Pancreas (tissue), 10 donors: ENCODE measurements at regions not wholly inside any gene's neighbourhood (a gene's known extent, or its start where the extent isn't known, plus 50 kb on each side); places are given as distances from the start of the nearest gene placed in this dataset.

ENCODE experiments used
- ATAC-seq, 4 donors: fragments of 200-7000 bp; cut with Tn5 transposase; one replicate each; pipeline versions ENCODE4 v1.8.0 to v1.9.1; 2020; ENCODE audit warnings: mild to moderate bottlenecking in 4 of 4, moderate library complexity in 4 of 4
- DNase-seq, 6 donors: peaks; one replicate each; pipeline ENCODE4 v3.0.0-alpha.2; 2020
- FAIRE-seq: peaks from 2 replicates; lab custom pipeline; 2012; peaks lifted over from hg19 to GRCh38; lab: Jason Lieb, UNC
- H3K27ac ChIP-seq, 4 donors: fragments of 200-600 bp; sonication (generic); 1 replicate in 3 of 4; 2 replicates in 1 of 4; pipeline versions ENCODE4 v1.5.0 to v1.8.0; 2020
- H3K27me3 ChIP-seq, 4 donors: fragments of 200-600 bp; one replicate each; pipeline ENCODE4 v1.8.0; 2021
- H3K36me3 ChIP-seq, 3 donors: fragments of 200-600 bp; sonication (generic) in 1 of 3; one replicate each; pipeline versions ENCODE4 v1.5.0 to v1.8.0; 2020 to 2021
- H3K4me1 ChIP-seq, 3 donors: fragments of 200-600 bp; one replicate each; pipeline ENCODE4 v1.8.0; 2021
- H3K4me3 ChIP-seq, 4 donors: fragments of 200-600 bp; sonication (generic) in 2 of 4; one replicate each; pipeline versions ENCODE4 v1.5.0 to v1.8.0; 2020 to 2021
- H3K9me3 ChIP-seq, 4 donors: fragments of 200-600 bp; one replicate each; pipeline ENCODE4 v1.8.0; 2021
- WGBS, 2 donors: extraction: QIAGEN DNeasy Blood & Tissue Kit; methylation state at CpG; one replicate each; pipeline ENCODE4 v1.1.7; 2013; 5-methylcytosine and 5-hydroxymethylcytosine counted together
- intact Hi-C, 3 donors: fragments of 100-400 bp; cut with DNase I; formaldehyde crosslinking; loops; one replicate each; pipeline versions ENCODE4 v1.11.1 to v1.14.2; 2022
- TF ChIP-seq, protein P1 (sequence below), 4 donors: fragments of 200-600 bp; sonication (generic) in 3 of 4; IDR thresholded peaks; one replicate each; pipeline versions ENCODE4 v1.5.0 to v1.8.0; 2021; ENCODE audit warnings: antibody characterized with exemption in 4 of 4
- donor health status: healthy with polysubstance abuse.
- donor health status: DM: no; HTN: no; CAD: no; lungs with moderate emphysema.
- donor health status: DM: no; HTN: no; CAD: no.
- donor health status: control.
- donor health status: control.
- donor health status: Bipolar disorder and iron deficiency.
- donor health status: DM: yes; HTN: yes; CAD: no.
- donor health status: DM: no; HTN: no; CAD: no.
- donor health status: DM: no; HTN: no; CAD: no.
- donor health status: DM: yes; HTN: yes; CAD: no.

DNA sequence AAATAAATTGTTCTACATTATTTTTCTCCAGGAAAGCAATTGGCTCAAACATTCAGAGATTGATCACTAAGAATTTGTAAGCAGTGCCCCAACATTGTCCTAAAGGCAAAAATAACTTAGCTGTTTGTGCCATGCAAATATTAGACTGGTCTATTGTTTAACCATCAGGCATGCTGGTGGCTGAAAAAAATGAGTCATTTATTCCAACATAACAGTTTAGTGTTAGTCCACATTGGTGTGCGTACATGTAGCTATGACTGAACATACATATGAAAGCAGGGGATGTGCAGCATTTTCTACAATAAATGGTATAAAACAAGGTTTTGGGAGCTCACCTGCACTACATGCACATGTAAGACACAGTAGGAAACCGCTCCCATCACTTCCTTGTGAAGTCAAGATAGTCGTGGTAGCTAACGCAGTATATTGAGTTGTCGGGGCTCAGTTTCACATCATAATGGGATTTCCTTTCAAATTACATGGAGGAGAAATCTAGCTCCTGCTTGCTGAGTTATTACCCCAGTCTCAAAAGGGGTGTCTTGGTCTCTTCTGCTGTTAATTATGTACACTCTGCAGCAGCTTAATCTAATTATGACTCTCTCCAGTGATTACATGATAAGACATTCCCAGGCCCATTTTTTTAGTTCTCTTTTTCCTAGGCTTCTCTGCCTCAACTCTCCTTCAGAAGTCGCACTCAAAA lies 199.4 kb downstream of the LYPLAL1 start:
- no peak overlapping the region for H3K27ac ChIP-seq
- TF ChIP-seq, protein P1, sequence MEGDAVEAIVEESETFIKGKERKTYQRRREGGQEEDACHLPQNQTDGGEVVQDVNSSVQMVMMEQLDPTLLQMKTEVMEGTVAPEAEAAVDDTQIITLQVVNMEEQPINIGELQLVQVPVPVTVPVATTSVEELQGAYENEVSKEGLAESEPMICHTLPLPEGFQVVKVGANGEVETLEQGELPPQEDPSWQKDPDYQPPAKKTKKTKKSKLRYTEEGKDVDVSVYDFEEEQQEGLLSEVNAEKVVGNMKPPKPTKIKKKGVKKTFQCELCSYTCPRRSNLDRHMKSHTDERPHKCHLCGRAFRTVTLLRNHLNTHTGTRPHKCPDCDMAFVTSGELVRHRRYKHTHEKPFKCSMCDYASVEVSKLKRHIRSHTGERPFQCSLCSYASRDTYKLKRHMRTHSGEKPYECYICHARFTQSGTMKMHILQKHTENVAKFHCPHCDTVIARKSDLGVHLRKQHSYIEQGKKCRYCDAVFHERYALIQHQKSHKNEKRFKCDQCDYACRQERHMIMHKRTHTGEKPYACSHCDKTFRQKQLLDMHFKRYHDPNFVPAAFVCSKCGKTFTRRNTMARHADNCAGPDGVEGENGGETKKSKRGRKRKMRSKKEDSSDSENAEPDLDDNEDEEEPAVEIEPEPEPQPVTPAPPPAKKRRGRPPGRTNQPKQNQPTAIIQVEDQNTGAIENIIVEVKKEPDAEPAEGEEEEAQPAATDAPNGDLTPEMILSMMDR (IDR thresholded peaks at IDR 0.05): no peak

DNA sequence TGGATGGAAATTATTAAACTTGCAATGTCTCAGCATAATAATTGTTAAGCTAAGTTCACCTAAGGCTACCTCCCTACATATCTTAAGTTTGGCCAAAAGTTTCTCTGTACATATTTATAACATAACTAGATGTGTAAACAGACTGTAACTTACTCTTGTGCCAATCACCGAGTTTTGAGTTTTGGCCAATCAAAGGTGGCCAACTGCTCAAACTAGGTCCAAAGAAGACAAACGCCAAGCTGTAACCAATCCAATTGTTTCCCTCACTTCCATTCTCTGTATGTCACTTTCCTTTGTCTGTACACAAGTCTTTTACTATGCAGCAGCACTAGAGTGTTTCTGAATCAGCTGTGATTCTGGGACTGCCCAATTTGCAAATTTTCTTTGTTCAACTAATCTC lies 197.8 kb downstream of the LYPLAL1 start:
- Histone ChIP-seq H3K4me3 (no peak overlapping the region), H3K27ac (no peak overlapping the region), H3K36me3 (no peaks in the 10 kb centered on the region), H3K9me3 (no peaks in the 10 kb centered on the region), H3K4me1 (no peaks in the 10 kb centered on the region), H3K27me3 (no peaks in the 10 kb centered on the region)
- ATAC-seq (peak in 1 of 4 donors; percentile 29), FAIRE-seq (no peak), DNase-seq (no peak)
- WGBS, 2 donors: 40 to 47% methylated on average over 2 of the region's 2 CpGs
- intact Hi-C loops: no loop called here
- TF ChIP-seq, protein P1 (IDR thresholded peaks at IDR 0.05): no peak

More for the DNA sequence above, 199.4 kb downstream of the LYPLAL1 start:
- no peaks in the 10 kb centered on the region for H3K36me3 ChIP-seq
- intact Hi-C loops: no loop called here
- H3K27me3 ChIP-seq: no peaks in the 10 kb centered on the region
- H3K4me1 ChIP-seq: no peaks in the 10 kb centered on the region
- ATAC-seq (no peak), DNase-seq (no peak), FAIRE-seq (no peak)
- WGBS, 2 donors: 94 to 95% methylated on average over 6 of the region's 6 CpGs
- no peak overlapping the region for H3K4me3 ChIP-seq
- H3K9me3 ChIP-seq: no peaks in the 10 kb centered on the region

DNA sequence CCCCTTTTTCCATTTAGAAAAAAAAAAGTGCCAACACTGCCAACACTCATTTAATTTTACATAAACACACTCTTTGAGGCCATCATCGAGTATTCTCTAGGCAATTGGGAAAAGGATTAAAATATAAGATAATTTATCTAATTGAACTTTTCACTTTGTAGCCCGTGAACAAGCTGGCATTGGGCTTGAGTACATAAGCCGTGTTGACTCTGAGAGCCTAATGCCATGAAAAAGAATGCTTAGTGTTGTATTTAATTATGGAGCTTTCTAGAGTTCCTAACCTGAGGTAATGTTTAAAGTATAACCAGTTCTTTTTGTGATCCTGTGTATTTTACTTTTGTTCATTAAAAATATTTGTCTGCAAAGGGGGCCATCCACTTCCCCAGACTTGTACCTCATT lies 193.8 kb downstream of the LYPLAL1 start:
- 34 to 38% methylated on average over 3 of the region's 3 CpGs for WGBS, 2 donors

DNA sequence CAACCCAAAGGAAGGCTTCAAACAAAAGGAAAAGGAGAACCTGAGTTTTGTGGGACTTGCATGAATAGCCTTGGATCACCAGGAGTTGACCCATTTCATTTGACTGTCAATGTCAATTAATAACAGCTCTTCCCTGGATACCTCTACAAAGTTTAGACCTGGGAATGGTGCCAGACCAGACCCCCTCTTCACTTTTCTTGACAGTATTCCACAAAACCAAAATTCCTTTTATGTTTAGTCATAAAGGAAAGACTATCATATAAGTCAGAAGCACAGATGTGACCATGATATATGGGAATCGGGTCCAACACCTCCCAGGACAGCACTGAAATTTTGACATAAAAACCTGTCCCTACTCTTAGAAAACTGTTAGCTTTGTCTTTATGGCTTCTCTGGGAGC lies 191.8 kb downstream of the LYPLAL1 start:
- WGBS, 2 donors: 96 to 97% methylated on average over 1 of the region's 1 CpG
- FAIRE-seq (no peak), ATAC-seq (no peak), DNase-seq (no peak)
- TF ChIP-seq, protein P1 (IDR thresholded peaks at IDR 0.05): no peak
- Histone ChIP-seq H3K4me1 (no peaks in the 10 kb centered on the region), H3K4me3 (no peak overlapping the region), H3K9me3 (no peaks in the 10 kb centered on the region), H3K27ac (no peak overlapping the region), H3K36me3 (no peaks in the 10 kb centered on the region), H3K27me3 (no peaks in the 10 kb centered on the region)
- intact Hi-C loops: no loop called here

More for the DNA sequence above, 193.8 kb downstream of the LYPLAL1 start:
- intact Hi-C loops: no loop called here
- Histone ChIP-seq H3K4me1 (no peaks in the 10 kb centered on the region), H3K9me3 (no peaks in the 10 kb centered on the region), H3K36me3 (no peaks in the 10 kb centered on the region), H3K27ac (no peak overlapping the region), H3K27me3 (no peaks in the 10 kb centered on the region), H3K4me3 (no peak overlapping the region)
- DNase-seq: no peak
- ATAC-seq: peak in 2 of 4 donors; percentile 46 to 51
- FAIRE-seq: no peak
- TF ChIP-seq, protein P1 (IDR thresholded peaks at IDR 0.05): no peak

DNA sequence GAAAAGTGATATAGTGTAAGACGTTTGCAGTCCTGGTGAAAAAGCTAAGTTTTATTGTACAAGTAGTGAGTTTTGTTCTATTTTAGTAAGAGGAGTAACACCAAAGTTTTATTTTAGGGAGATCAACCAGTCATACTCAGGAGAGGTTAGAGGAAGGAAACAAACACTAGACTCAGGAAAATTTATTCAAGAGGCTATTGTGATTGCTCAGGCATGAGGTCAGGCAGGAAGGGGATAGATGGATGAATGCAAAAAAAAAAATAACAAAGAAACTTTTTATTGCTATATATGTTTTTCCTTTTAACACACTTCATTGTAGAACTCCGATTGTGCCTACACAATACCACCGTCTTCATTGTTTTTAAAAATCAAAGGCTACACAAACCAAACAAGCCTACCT lies 189.0 kb downstream of the LYPLAL1 start:
- Histone ChIP-seq H3K9me3 (no peaks in the 10 kb centered on the region), H3K36me3 (no peaks in the 10 kb centered on the region), H3K4me1 (no peaks in the 10 kb centered on the region), H3K27me3 (no peaks in the 10 kb centered on the region), H3K27ac (no peak overlapping the region), H3K4me3 (no peak overlapping the region)
- no peak for ATAC-seq
- 78 to 90% methylated on average over 3 of the region's 3 CpGs for WGBS, 2 donors
- TF ChIP-seq, protein P1 (IDR thresholded peaks at IDR 0.05): no peak
- intact Hi-C loops: no loop called here
- FAIRE-seq: no peak
- DNase-seq: no peak
